Cerebellar cortex (tissue), 1 donor: ENCODE measurements at regions not wholly inside any gene's neighbourhood (a gene's known extent, or its start where the extent isn't known, plus 50 kb on each side); places are given as distances from the start of the nearest gene placed in this dataset.

Experiments
- DNase-seq: peaks from one replicate; pipeline ENCODE4 v3.0.0-alpha.2; 2015; ENCODE audit warnings: low spot score

- no peak for DNase-seq
These were observed 342.2 kb upstream of the AKR1E2 start for GRCh38 chr10:4483811-4484210.

GRCh38 chr10:4482659-4483058 lies 343.3 kb upstream of the AKR1E2 start:
- DNase-seq: no peak

- no peak for DNase-seq
These were observed 344.8 kb upstream of the AKR1E2 start for GRCh38 chr10:4481192-4481591.

- DNase-seq: no peak
These were observed 346.7 kb upstream of the AKR1E2 start for GRCh38 chr10:4479342-4479741.

GRCh38 chr10:4477664-4478063 lies 348.3 kb upstream of the AKR1E2 start:
- no peak for DNase-seq

- DNase-seq: no peak
These were observed 350.0 kb upstream of the AKR1E2 start for GRCh38 chr10:4475827-4476490.

GRCh38 chr10:4474829-4475228 lies 351.2 kb upstream of the AKR1E2 start:
- DNase-seq: no peak

- no peak for DNase-seq
These were observed 352.0 kb upstream of the AKR1E2 start for GRCh38 chr10:4473977-4474376.

- DNase-seq: no peak
These were observed 353.7 kb upstream of the AKR1E2 start for GRCh38 chr10:4472190-4472904.

GRCh38 chr10:4470231-4470835 lies 355.7 kb upstream of the AKR1E2 start:
- no peak for DNase-seq

GRCh38 chr10:4467481-4467880 lies 358.5 kb upstream of the AKR1E2 start:
- DNase-seq: no peak

- DNase-seq: no peak
These were observed 365.7 kb upstream of the AKR1E2 start for GRCh38 chr10:4460267-4460666.

- DNase-seq: no peak
These were observed 366.5 kb upstream of the AKR1E2 start for GRCh38 chr10:4459531-4459930.

GRCh38 chr10:4457597-4457996 lies 368.4 kb upstream of the AKR1E2 start:
- DNase-seq: no peak

- no peak for DNase-seq
These were observed 369.2 kb upstream of the AKR1E2 start for GRCh38 chr10:4456776-4457175.

GRCh38 chr10:4456279-4456678 lies 369.7 kb upstream of the AKR1E2 start:
- no peak for DNase-seq

GRCh38 chr10:4453950-4454349 lies 372.1 kb upstream of the AKR1E2 start:
- DNase-seq: no peak

GRCh38 chr10:4453276-4453675 lies 372.7 kb upstream of the AKR1E2 start:
- DNase-seq: no peak

- no peak for DNase-seq
These were observed 374.8 kb upstream of the AKR1E2 start for GRCh38 chr10:4450981-4451908.

GRCh38 chr10:4450169-4450568 lies 375.8 kb upstream of the AKR1E2 start:
- no peak for DNase-seq

GRCh38 chr10:4448030-4448429 lies 378.0 kb upstream of the AKR1E2 start:
- DNase-seq: no peak

GRCh38 chr10:4443419-4443818 lies 382.6 kb upstream of the AKR1E2 start:
- DNase-seq: no peak
